Stimulated activated CD8-positive, alpha-beta memory T cell treated with anti-CD3 and anti-CD28 coated beads, Interleukin-15, amount 100 ng/mL, for 24 hours (primary cell): ENCODE measurements at regions not wholly inside any gene's neighbourhood (a gene's known extent, or its start where the extent isn't known, plus 50 kb on each side); places are given as distances from the start of the nearest gene placed in this dataset.
"Not testable (repeated sequence)": the region's sequence is repeated elsewhere in the genome, so short reads cannot be mapped to it uniquely, and the experiment has no call there.

Experiments
- DNase-seq: peaks from one replicate; pipeline ENCODE4 v3.0.0-alpha.2; 2020; ENCODE audit warnings: low read depth

GRCh38 chr16:86716649-86717048, 138.3 kb downstream of the FOXL1 start:
- no peak for DNase-seq

GRCh38 chr16:86718118-86718517, 139.8 kb downstream of the FOXL1 start:
- no peak for DNase-seq

GRCh38 chr16:86722970-86723369, 144.6 kb downstream of the FOXL1 start:
- no peak for DNase-seq

GRCh38 chr16:86723689-86724088, 145.3 kb downstream of the FOXL1 start:
- DNase-seq, result no peak

- DNase-seq, result no peak
These were observed 147.1 kb downstream of the FOXL1 start for GRCh38 chr16:86725401-86725800.

- no peak for DNase-seq
These were observed 148.0 kb downstream of the FOXL1 start for GRCh38 chr16:86726340-86726739.

- no peak for DNase-seq
These were observed 148.8 kb downstream of the FOXL1 start for GRCh38 chr16:86727131-86727530.

- no peak for DNase-seq
These were observed 149.3 kb downstream of the FOXL1 start for GRCh38 chr16:86727632-86728031.

- DNase-seq, result no peak
These were observed 151.3 kb downstream of the FOXL1 start for GRCh38 chr16:86729686-86730085.

- no peak for DNase-seq
These were observed 151.7 kb downstream of the FOXL1 start for GRCh38 chr16:86730086-86730485.

- DNase-seq, result no peak
These were observed 152.2 kb downstream of the FOXL1 start for GRCh38 chr16:86730597-86730996.

GRCh38 chr16:86732621-86733295, 154.4 kb downstream of the FOXL1 start:
- no peak for DNase-seq

GRCh38 chr16:86733546-86734254, 155.4 kb downstream of the FOXL1 start:
- DNase-seq, result no peak

GRCh38 chr16:86734543-86735460, 156.5 kb downstream of the FOXL1 start:
- no peak for DNase-seq

- no peak for DNase-seq
These were observed 157.4 kb downstream of the FOXL1 start for GRCh38 chr16:86735727-86736126.

GRCh38 chr16:86736502-86736901, 158.2 kb downstream of the FOXL1 start:
- DNase-seq, result no peak

GRCh38 chr16:86737083-86737482, 158.7 kb downstream of the FOXL1 start:
- no peak for DNase-seq

- not testable (repeated sequence) for DNase-seq
These were observed 160.0 kb downstream of the FOXL1 start for GRCh38 chr16:86738322-86738721.

GRCh38 chr16:86739178-86739577, 160.8 kb downstream of the FOXL1 start:
- DNase-seq, result no peak

GRCh38 chr16:86739808-86740207, 161.5 kb downstream of the FOXL1 start:
- no peak for DNase-seq

GRCh38 chr16:86740298-86740697, 161.9 kb downstream of the FOXL1 start:
- no peak for DNase-seq

- no peak for DNase-seq
These were observed 162.8 kb downstream of the FOXL1 start for GRCh38 chr16:86740906-86741799.
